ENCODE measurements at regions not wholly inside any gene's neighbourhood (a gene's known extent, or its start where the extent isn't known, plus 50 kb on each side); places are given as distances from the start of the nearest gene placed in this dataset.

GRCh38 chr20:43271980-43272379, 82.3 kb upstream of the PTPRT start:
- Mint-ChIP-seq H3K36me3 (ENCODE audit: low read depth) (no peaks in the 10 kb centered on the region), H3K4me3 (no peak overlapping the region), H3K27ac (no peak overlapping the region), H3K27me3 (ENCODE audit: low read depth) (peaks cover 23% of the 10 kb centered on the region), H3K4me1 (no peaks in the 10 kb centered on the region), H3K9me3 (peaks cover 3% of the 10 kb centered on the region)
- no peak for TF ChIP-seq CTCF (IDR thresholded peaks at IDR 0.05; ENCODE audit: unreplicated experiment in 3 of 3)

GRCh38 chr20:43265449-43265848, 75.7 kb upstream of the PTPRT start:
- no peaks in the 10 kb centered on the region for H3K4me1 Mint-ChIP-seq
- no peak overlapping the region for H3K4me3 Mint-ChIP-seq
- no peak for TF ChIP-seq CTCF (IDR thresholded peaks at IDR 0.05; ENCODE audit: unreplicated experiment in 3 of 3)
- H3K27me3 Mint-ChIP-seq (ENCODE audit: low read depth): peaks cover 6% of the 10 kb centered on the region
- H3K27ac Mint-ChIP-seq: no peak overlapping the region
- no peaks in the 10 kb centered on the region for H3K9me3 Mint-ChIP-seq
- no peaks in the 10 kb centered on the region for H3K36me3 Mint-ChIP-seq (ENCODE audit: low read depth)

- no peaks in the 10 kb centered on the region for H3K36me3 Mint-ChIP-seq (ENCODE audit: low read depth)
- H3K4me1 Mint-ChIP-seq: no peaks in the 10 kb centered on the region
- no peaks in the 10 kb centered on the region for H3K9me3 Mint-ChIP-seq
- peaks cover 14% of the 10 kb centered on the region for H3K27me3 Mint-ChIP-seq (ENCODE audit: low read depth)
- no peak for TF ChIP-seq CTCF (IDR thresholded peaks at IDR 0.05; ENCODE audit: unreplicated experiment in 3 of 3)
- no peak overlapping the region for H3K27ac Mint-ChIP-seq
- no peak overlapping the region for H3K4me3 Mint-ChIP-seq
Observed at GRCh38 chr20:43263226-43263625, 73.5 kb upstream of the PTPRT start.

- no peaks in the 10 kb centered on the region for H3K4me1 Mint-ChIP-seq
- no peak for TF ChIP-seq CTCF (IDR thresholded peaks at IDR 0.05; ENCODE audit: unreplicated experiment in 3 of 3)
- no peaks in the 10 kb centered on the region for H3K36me3 Mint-ChIP-seq (ENCODE audit: low read depth)
- H3K9me3 Mint-ChIP-seq: no peaks in the 10 kb centered on the region
- peaks cover 14% of the 10 kb centered on the region for H3K27me3 Mint-ChIP-seq (ENCODE audit: low read depth)
- no peak overlapping the region for H3K27ac Mint-ChIP-seq
- no peak overlapping the region for H3K4me3 Mint-ChIP-seq
Observed at GRCh38 chr20:43262341-43262740, 72.6 kb upstream of the PTPRT start.

- Mint-ChIP-seq H3K9me3 (no peaks in the 10 kb centered on the region), H3K4me1 (no peaks in the 10 kb centered on the region), H3K36me3 (ENCODE audit: low read depth) (no peaks in the 10 kb centered on the region), H3K27me3 (ENCODE audit: low read depth) (peaks cover 27% of the 10 kb centered on the region), H3K4me3 (no peak overlapping the region), H3K27ac (no peak overlapping the region)
- no peak for TF ChIP-seq CTCF (IDR thresholded peaks at IDR 0.05; ENCODE audit: unreplicated experiment in 3 of 3)
Observed at GRCh38 chr20:43255877-43256276, 66.2 kb upstream of the PTPRT start.

- no peak for TF ChIP-seq CTCF (IDR thresholded peaks at IDR 0.05; ENCODE audit: unreplicated experiment in 3 of 3)
- Mint-ChIP-seq H3K9me3 (no peaks in the 10 kb centered on the region), H3K27ac (no peak overlapping the region), H3K4me3 (no peak overlapping the region), H3K27me3 (ENCODE audit: low read depth) (peaks cover 30% of the 10 kb centered on the region), H3K4me1 (no peaks in the 10 kb centered on the region), H3K36me3 (ENCODE audit: low read depth) (no peaks in the 10 kb centered on the region)
Observed at GRCh38 chr20:43252761-43253160, 63.1 kb upstream of the PTPRT start.
